ENCODE measurements at regions not wholly inside any gene's neighbourhood (a gene's known extent, or its start where the extent isn't known, plus 50 kb on each side); places are given as distances from the start of the nearest gene placed in this dataset.
"Not testable (repeated sequence)": the region's sequence is repeated elsewhere in the genome, so short reads cannot be mapped to it uniquely, and the experiment has no call there.

GRCh38 chr17:77786740-77787505, 171.6 kb upstream of the TNRC6C start:
- no peak for DNase-seq

GRCh38 chr17:77790143-77790829, 168.2 kb upstream of the TNRC6C start:
- no peak for DNase-seq

- no peak for DNase-seq
Observed at GRCh38 chr17:77792626-77793025, 165.9 kb upstream of the TNRC6C start.

GRCh38 chr17:77793146-77793970, 165.1 kb upstream of the TNRC6C start:
- DNase-seq, result no peak

- no peak for DNase-seq
Observed at GRCh38 chr17:77793971-77794235, 164.6 kb upstream of the TNRC6C start.

GRCh38 chr17:77794846-77795245, 163.7 kb upstream of the TNRC6C start:
- no peak for DNase-seq

- DNase-seq, result no peak
Observed at GRCh38 chr17:77795685-77796084, 162.8 kb upstream of the TNRC6C start.

GRCh38 chr17:77796176-77796860, 162.2 kb upstream of the TNRC6C start:
- no peak for DNase-seq

GRCh38 chr17:77798031-77798430, 160.5 kb upstream of the TNRC6C start:
- no peak for DNase-seq

- DNase-seq, result no peak
Observed at GRCh38 chr17:77798481-77798880, 160.0 kb upstream of the TNRC6C start.

GRCh38 chr17:77800816-77801215, 157.7 kb upstream of the TNRC6C start:
- no peak for DNase-seq

GRCh38 chr17:77801545-77802332, 156.8 kb upstream of the TNRC6C start:
- no peak for DNase-seq

- no peak for DNase-seq
Observed at GRCh38 chr17:77802333-77802615, 156.2 kb upstream of the TNRC6C start.

GRCh38 chr17:77802811-77803220, 155.7 kb upstream of the TNRC6C start:
- DNase-seq, result no peak

GRCh38 chr17:77803726-77804125, 154.8 kb upstream of the TNRC6C start:
- DNase-seq, result no peak

GRCh38 chr17:77804796-77805426, 153.6 kb upstream of the TNRC6C start:
- no peak for DNase-seq

- not testable (repeated sequence) for DNase-seq
Observed at GRCh38 chr17:77805970-77806369, 152.5 kb upstream of the TNRC6C start.

- no peak for DNase-seq
Observed at GRCh38 chr17:77807051-77807745, 151.3 kb upstream of the TNRC6C start.

- no peak for DNase-seq
Observed at GRCh38 chr17:77807746-77808441, 150.6 kb upstream of the TNRC6C start.

GRCh38 chr17:77808686-77809425, 149.6 kb upstream of the TNRC6C start:
- no peak for DNase-seq

Measured in stimulated activated CD4-positive, alpha-beta T cell treated with anti-CD3 and anti-CD28 coated beads, Interleukin-4, amount 100 ng/mL, for 24 hours (primary cell).